ENCODE measurements at regions not wholly inside any gene's neighbourhood (a gene's known extent, or its start where the extent isn't known, plus 50 kb on each side); places are given as distances from the start of the nearest gene placed in this dataset.

GRCh38 chr4:81845761-81846160 lies 374.1 kb upstream of the RASGEF1B start:
- in situ Hi-C loops (cut with MboI) = no loop called here

More at GRCh38 chr4:81845761-81846160, 374.1 kb upstream of the RASGEF1B start:
- Histone ChIP-seq H3K4me2 (ENCODE audit: control insufficient read depth, insufficient read depth) (no peak overlapping the region), H3K27me3 (replicated peaks in 1 of 2; ENCODE audit: control insufficient read depth in 2 of 2, insufficient read depth in 2 of 2, low read length in 1 of 2) (no peaks in the 10 kb centered on the region; a peak in 1 of 4 replicates), H3K79me2 (ENCODE audit: control insufficient read depth, insufficient read depth, low read length) (no peaks in the 10 kb centered on the region), H4K20me1 (ENCODE audit: control insufficient read depth, insufficient read depth) (no peaks in the 10 kb centered on the region), H3K9me3 (replicated peaks; ENCODE audit: control insufficient read depth, insufficient read depth, low read length) (no peaks in the 10 kb centered on the region), H3K27ac (ENCODE audit: control insufficient read depth, insufficient read depth) (no peak overlapping the region), H3K36me3 (ENCODE audit: control insufficient read depth in 2 of 2, insufficient read depth in 2 of 2, low read length in 1 of 2) (no peaks in the 10 kb centered on the region), H2AFZ (ENCODE audit: control insufficient read depth, low read depth, low read length) (no peak overlapping the region), H3K4me1 (ENCODE audit: control insufficient read depth, insufficient read depth, low read length) (no peaks in the 10 kb centered on the region), H3K4me3 (no peak overlapping the region), H3K9ac (ENCODE audit: control insufficient read depth, insufficient read depth, low read length) (no peak overlapping the region)
- DNase-seq (ENCODE audit: low read depth, low spot score) = no peak
- FAIRE-seq = no peak
- ChIA-PET POLR2A (no interaction called here), CTCF (interaction anchor here (1.1 to 6.0 kb wide), 2 partner anchors 380 to 387 kb away, joined by 5 to 114 read pairs; no protein-coding TSS in a partner anchor), SMC1A (ENCODE audit: uncharacterized antibody, unreplicated experiment) (interaction anchor here (1.4 to 5.6 kb wide), 2 partner anchors 378 to 439 kb away, joined by 4 to 110 read pairs; partner anchors contain the start of gene RASGEF1B), RAD21 (ENCODE audit: unreplicated experiment) (interaction anchor here (1.5 to 5.7 kb wide), 3 partner anchors 108 to 380 kb away, joined by 3 to 77 read pairs (median 6); partner anchors contain the start of gene RASGEF1B)
- no peak for TF ChIP-seq PRDM15 (CRISPR knock-in tag; IDR thresholded peaks at IDR 0.05)
- TF ChIP-seq ZBED1 (IDR thresholded peaks at IDR 0.05; ENCODE audit: borderline replicate concordance) = no peak
- TF ChIP-seq SMC3 (IDR thresholded peaks at IDR 0.05; ENCODE audit: borderline replicate concordance, low read length) = no peak
- TF ChIP-seq ZNF687 (IDR thresholded peaks at IDR 0.05) = no peak
- TF ChIP-seq TARDBP (IDR thresholded peaks at IDR 0.05; ENCODE audit: borderline replicate concordance) = no peak
- TF ChIP-seq SUPT20H (IDR thresholded peaks at IDR 0.05; ENCODE audit: borderline replicate concordance, control insufficient read depth, low read depth, low read length) = no peak
- no peak for TF ChIP-seq CUX1 (IDR thresholded peaks at IDR 0.05; ENCODE audit: insufficient replicate concordance, low read depth, low read length)
- intact Hi-C loops (cut with micrococcal nuclease; ENCODE audit: unreplicated experiment) = loop anchor here (2.0 kb wide), 1 partner anchor 357 kb away; no protein-coding TSS in a partner anchor
- 25% methylated on average over 3 of the region's 3 CpGs for WGBS (ENCODE audit: insufficient coverage, insufficient replicate concordance, low lambda C conversion rate, missing lambda C conversion rate)
- ATAC-seq = no peak
- no TSS peak for BruUV-seq (replicated peaks)

Data from GM12878 (cell line).